ENCODE measurements at regions not wholly inside any gene's neighbourhood (a gene's known extent, or its start where the extent isn't known, plus 50 kb on each side); places are given as distances from the start of the nearest gene placed in this dataset.
"Not testable (repeated sequence)": the region's sequence is repeated elsewhere in the genome, so short reads cannot be mapped to it uniquely, and the experiment has no call there.

GRCh38 chr14:55769877-55770276 lies 189.9 kb downstream of the KTN1 start:
- DNase-seq = no peak

DNA sequence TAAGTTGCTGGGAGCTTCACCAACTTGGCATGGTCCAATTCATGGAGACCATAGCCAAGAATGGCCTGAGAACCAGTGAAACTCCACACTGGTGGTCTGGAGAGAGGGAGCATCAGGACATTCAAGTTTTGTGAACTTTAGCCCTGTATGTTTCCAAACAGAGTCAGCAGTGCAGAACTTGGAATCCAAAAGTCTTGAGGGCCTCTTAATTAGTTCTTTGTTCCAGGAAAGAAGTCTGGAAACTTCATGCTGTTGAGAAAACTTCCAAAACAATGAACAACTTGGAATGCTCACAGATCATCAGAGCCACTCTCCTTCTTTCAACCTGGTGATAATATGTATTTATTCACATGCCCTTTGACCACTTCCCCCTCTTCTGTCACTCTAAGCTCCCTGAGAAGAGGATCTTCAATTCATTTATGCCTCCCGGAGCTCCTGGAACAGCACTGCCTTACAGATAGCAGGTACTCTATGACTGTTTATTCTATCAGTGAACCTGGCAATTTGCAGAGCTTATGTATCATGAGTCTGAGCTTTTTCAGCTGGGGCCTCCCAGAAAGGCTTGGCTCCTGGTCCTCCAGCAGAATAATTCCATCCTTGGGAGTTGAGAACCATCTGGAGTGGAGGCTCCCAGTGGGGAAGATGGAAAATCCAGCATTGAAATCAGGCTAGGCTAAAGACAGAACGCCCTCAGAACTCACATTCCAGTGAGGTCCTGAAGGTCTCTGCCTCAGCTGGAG lies 191.4 kb downstream of the KTN1 start:
- no peak for DNase-seq

GRCh38 chr14:55772486-55772885 lies 192.5 kb downstream of the KTN1 start:
- no peak for DNase-seq

DNA sequence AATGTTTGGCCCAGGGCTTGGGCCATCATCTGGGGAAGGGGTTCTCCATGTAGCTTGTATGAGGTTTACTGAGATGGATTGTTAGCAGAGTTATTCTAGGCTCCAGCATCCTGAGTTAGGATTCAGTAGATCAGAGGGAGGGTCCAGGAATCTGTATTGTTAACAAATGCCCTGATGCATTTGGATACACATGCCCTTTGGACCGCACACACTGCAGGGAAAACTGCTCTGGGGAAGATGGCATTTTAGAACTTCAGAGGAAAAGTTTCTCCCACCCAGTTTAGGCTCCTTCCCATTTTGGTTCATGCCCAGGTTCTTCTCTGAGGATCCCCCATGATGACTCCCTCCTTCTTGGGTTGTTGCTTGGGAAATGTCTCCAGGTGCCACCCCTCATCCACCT lies 193.3 kb downstream of the KTN1 start:
- DNase-seq = no peak

GRCh38 chr14:55773984-55774545 lies 194.1 kb downstream of the KTN1 start:
- no peak for DNase-seq

GRCh38 chr14:55777877-55778276 lies 197.9 kb downstream of the KTN1 start:
- DNase-seq = no peak

DNA sequence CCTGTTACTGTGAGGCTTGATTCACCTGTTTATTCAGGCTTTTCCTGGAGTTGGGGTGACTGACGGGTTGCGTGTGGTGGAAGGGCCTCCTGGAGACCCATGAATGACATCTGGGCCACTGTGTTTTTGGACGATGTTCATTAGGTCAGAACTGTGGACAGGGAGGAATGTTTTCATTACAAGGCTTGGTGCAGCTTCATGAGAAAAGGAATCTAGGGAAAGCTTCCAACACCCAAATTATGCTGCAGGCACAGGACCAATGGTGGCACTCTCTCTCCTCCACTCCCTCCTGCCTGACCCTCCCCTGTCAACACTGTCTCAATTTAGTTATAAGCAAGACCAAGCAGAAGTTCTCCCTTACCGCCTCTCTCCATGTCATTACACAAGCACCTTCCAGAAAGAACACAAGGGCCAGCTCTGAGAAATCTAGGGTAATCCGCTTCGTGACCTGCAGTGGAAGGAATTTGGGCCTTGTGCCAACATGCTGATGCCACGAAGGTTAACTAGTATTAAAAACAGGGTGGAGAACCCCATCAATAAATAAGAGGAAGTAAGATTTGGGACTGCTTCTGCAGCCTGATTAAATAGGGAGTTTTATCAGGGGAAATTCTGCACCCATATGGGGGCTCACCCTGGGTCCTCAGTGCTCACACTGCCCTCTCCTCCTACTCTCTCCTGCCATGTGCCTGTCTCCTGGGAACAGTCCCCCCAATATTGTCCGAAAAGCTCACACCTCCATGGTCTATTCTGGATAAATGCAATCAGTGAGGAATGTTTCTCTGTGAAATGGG lies 200.3 kb downstream of the KTN1 start:
- no peak for DNase-seq

DNA sequence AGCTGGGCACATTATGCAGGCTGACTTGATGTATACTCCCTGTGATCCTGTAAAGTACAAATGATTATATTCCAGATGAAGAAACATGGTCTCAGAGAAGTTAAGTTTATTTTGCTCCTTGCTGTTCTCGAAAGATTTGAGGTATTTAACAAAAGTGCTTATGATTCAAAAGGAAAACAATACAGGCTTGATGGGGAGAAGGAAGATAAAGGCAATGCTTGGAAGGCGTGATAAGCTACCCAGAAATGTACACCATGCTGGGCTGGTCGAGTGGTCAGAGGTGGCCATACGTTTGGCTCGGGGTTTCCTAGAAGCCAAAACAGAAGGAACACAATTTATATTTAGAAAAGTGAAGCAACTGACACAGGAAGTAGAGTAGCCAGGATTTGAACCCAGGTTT lies 201.0 kb downstream of the KTN1 start:
- no peak for DNase-seq

- DNase-seq = no peak
Observed at GRCh38 chr14:55782166-55782565, 202.2 kb downstream of the KTN1 start.

GRCh38 chr14:55789406-55789805 lies 209.4 kb downstream of the KTN1 start:
- no peak for DNase-seq

GRCh38 chr14:55794655-55795595 lies 214.9 kb downstream of the KTN1 start:
- no peak for DNase-seq

DNA sequence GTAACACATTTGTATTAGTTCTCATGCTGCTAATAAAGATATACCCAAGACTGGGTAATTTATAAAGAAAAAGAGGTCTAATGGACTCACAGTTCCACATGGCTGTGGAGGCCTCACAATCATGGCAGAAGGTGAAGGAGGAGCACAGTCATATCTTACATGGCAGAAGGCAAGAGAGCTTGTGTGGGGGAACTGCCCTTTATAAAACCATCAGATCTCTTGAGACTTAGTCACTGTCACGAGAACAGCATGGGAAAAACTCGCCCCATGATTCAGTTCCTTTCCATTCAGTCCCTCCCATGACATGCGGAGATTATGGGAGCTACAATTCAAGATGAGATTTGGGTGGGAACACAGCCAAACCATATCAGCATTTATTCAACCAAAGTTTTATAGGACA lies 216.5 kb downstream of the KTN1 start:
- not testable (repeated sequence) for DNase-seq

DNA sequence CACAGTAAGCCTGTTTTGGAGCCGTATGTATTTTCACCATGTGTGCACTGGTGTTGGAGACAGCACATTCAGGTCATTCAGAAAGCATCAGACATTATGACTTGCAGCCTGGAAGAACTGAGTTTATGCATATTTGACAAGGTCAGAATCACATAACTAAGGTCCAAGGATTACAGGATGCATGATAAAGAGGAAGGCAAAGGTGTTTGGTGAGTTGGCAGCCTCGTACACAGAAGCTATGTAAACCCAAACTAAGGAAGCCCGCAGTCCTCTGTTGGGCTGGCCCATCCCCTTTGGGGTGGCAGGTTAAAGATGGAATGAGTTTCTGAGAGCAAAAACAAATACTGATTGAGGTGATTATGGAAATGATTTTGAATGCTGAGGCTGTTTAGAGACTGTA lies 218.4 kb downstream of the KTN1 start:
- no peak for DNase-seq

DNA sequence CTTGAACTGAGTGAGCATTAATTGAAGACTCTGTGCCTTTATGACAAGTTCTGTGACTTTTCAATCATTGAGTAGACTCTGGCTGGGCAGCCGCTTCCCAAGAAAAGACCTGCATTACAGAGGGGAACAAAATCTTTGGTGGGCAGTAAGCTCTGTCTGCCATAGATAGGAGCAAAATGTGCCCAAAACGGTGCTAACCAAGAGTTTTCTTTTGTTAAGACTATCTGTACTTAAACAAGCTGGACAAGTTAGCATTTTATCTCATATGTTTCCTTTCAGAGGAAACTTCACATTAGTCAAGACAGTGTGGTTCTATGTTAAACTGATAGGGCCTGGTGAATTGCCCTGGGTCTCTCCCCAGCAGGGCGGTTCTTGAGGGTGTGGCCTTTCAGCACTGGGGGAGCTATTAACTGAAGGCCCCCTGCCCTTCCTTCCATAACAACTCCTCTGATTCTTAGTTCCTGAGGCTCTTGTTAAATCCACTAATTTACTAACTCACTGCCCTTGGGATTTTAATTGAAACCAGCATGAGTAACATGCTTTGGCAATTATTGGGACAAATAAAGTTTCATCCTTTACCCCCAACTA lies 219.6 kb downstream of the KTN1 start:
- DNase-seq = no peak

DNA sequence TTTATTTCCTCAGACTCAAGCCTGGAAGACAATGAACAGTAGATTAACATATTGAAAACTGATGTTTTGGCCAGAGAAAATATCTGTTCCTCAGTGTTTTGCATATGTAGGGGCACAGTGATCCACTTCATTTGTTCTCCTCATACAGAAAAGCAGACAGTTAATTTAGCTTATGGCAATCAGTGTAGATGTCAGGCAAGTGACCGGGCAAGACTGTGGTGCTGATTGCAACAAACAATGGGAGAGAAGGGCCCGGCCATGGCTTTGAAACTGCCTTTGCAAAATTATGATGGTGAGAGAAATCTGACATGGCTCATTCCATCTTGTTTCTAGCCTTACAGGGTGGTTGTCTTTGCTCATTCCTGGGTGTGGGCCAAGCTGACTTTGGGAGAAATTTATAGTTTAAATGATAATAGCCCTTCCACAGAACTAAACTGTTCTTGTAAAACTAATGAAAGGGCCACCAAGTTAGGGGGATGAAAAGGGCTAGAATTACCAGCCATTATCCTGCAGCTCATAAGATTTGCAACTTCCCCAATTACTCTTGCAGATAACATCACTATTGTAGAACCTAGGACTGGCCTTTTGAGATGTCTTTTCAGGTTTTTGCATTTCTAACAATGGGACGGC lies 220.3 kb downstream of the KTN1 start:
- no peak for DNase-seq

DNA sequence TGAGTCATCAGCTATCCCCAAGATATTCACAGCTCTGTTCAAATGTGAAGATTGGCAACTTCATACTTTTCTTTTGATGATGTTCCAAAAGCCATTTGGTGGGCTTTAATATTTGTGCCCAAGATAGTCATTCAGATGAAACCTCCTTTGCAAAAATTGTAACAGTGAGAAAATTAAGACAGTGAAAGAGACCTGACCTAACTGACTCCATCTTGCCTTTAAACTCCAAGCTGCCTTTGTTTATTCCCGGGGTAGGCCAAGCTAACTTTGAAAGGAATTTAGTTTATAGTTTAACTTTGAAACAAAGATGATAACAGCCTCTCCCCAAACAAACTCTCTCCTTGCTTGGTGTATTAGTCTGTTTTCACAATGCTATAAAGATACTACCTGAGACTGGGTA lies 221.1 kb downstream of the KTN1 start:
- no peak for DNase-seq

DNA sequence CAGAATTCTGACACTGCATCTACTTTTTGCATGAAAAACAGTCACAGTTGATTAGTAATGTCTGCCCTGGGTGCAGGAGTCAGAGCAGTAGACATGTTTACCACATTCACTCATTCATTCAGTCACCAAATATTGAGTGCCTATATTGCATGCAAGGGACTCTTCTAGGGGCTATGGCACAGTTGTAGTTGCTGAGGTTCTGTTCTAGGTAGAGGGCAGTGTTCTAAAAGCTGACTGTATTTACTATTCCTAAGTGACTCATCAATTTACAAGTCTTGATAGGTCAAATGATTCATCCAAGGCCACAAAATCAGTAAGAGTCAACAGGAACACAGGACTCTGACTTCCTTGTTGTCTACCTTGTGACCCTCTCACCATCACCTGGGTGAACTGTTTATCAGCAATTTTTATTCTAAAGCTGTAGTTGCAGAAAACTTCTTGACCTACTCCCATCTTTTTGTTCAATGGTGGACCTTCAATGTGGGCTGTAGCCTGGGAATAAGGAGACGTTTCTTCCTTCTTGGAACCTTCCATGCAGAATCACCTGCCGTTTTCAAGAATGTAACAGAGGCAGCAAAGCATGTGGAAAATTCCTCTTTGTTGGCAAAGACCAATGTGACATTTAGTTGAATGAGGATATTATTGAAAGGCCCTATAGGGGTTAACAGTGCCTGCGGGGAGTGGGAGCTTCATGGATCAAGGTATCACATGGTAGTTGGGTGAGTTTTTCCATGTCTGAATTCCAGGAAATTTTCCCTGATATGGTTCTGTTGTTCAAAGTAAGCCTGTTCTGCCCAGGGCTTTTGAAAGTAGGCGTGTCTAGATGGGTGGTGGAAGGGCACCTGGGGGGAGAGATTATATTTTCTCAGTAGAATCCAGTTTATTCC lies 223.2 kb downstream of the KTN1 start:
- no peak for DNase-seq

GRCh38 chr14:55803873-55804553 lies 224.0 kb downstream of the KTN1 start:
- no peak for DNase-seq

GRCh38 chr14:55805250-55805649 lies 225.2 kb downstream of the KTN1 start:
- no peak for DNase-seq
